GM19023 (cell line): ENCODE measurements at regions not wholly inside any gene's neighbourhood (a gene's known extent, or its start where the extent isn't known, plus 50 kb on each side); places are given as distances from the start of the nearest gene placed in this dataset.
"Not testable (repeated sequence)": the region's sequence is repeated elsewhere in the genome, so short reads cannot be mapped to it uniquely, and the experiment has no call there.

ENCODE experiments used
- ATAC-seq: cut with Tn5 transposase; IDR thresholded peaks from one replicate; pipeline ENCODE4 v1.9.1; 2021; ENCODE audit warnings: mild to moderate bottlenecking, moderate library complexity; ENCODE audit not compliant: unreplicated experiment

DNA sequence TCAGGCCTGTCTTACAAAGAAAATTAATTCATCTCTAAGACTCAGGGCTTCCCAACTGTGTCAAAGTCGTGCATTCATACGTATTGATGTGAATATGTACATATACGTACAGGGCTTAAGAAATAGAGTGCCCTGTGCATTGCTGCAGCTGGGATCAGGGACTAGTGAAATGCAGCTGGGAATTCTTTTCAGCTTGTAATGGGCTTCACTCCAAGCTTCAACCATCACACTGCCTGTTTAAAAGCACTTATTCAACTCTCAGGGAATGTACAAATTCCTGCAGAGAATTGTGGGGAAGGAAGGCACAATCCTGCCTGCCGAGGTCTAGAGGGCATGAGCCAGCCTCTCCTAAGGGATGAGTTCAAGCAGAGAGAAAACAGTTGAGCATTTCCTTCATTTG, 59.6 kb upstream of the MAN2A1 start:
- no peak for ATAC-seq

GRCh38 chr5:109628591-109628990, 61.1 kb upstream of the MAN2A1 start:
- ATAC-seq: no peak

DNA sequence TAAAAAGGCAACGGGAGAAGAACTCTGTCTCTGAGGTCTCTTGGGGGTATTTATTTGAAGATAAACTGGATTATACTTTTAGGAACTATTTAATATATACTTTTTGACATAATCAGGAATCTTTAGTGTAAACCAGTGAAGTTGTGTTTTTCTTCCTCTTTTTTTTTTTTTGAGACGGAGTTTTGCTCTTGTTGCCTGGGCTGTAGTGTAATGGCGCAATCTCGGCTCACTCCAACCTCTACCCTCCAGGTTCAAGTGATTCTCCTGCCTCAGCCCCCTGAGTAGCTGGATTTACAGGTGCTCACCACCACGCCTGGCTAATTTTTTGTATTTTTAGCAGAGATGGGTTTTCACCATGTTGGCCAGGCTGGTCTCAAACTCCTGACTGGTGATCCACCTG, 68.5 kb upstream of the MAN2A1 start:
- not testable (repeated sequence) for ATAC-seq

DNA sequence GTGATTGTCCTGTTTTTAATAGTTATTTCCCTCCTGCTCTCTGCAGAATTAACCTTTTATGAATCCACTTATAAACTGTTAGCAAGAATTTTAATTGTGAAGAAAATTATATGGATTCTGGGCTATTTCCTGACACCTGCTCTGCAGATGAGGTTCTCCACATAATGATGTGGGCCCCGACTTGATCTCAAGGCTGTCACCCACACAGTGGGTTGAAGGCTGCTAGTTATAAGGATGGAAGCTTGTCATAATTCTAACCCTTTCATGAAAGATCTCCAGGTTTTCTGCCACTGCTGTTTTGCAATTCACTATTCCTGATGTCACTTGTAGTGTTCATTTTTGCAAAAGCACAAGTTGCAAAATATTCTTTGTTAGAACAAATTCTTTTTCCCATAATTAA, 69.1 kb upstream of the MAN2A1 start:
- no peak for ATAC-seq

- ATAC-seq: no peak
Observed at GRCh38 chr5:109619606-109620005, 70.1 kb upstream of the MAN2A1 start.

DNA sequence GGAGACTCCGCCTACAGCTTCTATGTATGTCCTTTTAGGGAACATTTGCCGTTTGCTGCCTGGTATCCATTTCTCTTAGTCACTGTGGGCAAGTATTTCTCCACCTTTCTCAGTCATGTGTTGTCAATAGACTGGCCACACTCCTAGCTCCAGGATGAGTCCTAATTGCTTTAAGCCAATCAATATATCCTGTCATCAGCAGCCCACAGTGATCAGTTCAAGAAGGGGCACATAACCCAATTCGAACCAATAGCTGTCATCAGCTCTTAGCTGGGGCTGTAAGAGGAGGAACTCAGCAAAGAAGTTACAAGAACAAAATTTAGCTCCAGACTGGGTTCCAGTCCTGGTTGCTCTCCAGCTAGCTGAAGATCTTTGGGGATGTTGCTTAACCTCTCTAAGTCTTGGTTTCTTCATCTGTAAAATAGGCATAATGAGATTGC, 70.7 kb upstream of the MAN2A1 start:
- no peak for ATAC-seq

- ATAC-seq: no peak
Observed at GRCh38 chr5:109614981-109615380, 74.7 kb upstream of the MAN2A1 start.

DNA sequence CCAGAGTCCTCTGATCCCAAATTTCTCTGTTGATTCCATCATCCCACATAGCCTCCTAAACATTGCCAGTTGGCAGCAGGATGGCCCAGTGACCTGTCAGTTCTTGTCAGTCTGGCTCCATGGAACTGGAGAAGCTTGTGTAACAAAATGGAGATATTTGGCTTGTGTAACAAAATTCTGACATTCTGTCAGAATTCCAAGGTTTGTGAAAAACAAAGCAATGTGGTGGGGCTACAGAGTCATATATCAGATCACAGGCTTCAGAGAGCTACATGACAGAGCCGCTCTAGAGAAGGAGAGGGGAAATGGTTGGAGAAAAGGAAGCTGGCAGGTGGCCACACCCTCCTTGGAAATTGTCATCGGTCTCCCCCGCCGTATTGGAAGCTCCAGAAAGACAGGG, 75.4 kb upstream of the MAN2A1 start:
- no peak for ATAC-seq

DNA sequence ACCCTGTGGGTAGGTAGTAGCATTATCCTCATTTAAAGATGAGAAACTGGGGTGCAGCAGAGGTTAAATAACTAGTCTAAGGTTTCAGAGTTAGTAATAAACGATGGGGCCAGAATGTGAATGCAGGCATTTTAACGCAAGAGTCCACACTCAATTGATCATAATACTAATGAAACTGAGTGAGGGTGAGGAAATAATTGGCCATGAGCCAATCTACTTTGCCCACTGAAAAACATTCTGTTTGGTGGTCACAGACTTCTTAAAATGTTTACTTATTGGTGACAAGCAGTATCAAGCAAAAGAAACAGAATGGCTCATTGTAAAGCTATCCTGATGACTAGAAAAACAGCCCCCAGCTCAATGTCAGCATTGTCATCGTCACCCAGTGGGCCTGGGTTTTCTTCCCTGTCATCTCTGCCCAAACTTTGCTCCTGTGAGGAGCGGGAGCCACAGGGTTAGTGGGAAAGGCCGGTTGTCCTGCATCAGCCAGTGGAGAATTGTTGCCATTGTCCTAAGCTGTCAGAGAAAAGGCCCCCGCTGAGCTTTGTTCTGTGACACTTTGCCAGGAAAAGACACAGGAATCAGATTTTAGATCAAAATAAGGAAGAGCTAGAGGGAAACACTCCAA, 77.3 kb upstream of the MAN2A1 start:
- ATAC-seq: no peak

DNA sequence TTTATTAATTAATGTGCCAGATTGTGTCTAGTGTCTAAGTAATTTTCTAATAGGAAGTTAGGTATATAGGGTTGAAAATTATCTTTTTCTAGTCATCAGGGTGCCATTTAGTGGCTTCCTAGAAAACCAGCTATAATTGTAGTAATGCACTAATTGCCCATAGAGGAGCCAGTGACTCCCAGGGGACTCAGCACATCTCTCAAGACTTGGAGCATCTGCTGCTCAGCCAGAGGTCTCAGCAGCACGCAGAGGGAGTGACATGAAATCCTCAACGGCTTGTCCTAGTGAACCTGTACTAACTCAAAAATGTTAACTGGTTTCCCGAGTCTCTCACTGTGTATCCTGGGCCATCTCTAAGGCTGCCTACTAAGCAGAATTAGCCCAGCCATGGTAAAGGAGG, 78.2 kb upstream of the MAN2A1 start:
- ATAC-seq: no peak

DNA sequence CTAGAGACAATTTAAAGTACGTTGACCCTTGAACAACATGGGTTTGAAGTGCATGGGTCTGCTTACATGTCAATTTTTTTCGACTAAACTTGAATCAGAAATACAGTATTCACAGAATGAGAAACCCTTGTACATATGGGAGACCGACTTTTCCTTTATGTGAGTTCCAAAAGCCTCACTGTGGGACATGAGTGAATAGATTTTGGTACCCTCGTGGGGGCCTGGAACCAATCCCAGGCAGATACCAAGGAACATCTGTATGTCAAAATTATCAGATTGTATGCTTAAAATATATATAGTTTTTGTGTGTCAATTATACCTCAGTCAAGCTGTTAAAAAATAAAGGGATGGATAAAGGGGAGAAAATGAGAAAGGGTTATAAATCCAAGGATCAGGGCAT, 78.7 kb upstream of the MAN2A1 start:
- no peak for ATAC-seq

- no peak for ATAC-seq
Observed at GRCh38 chr5:109610581-109610980, 79.1 kb upstream of the MAN2A1 start.

DNA sequence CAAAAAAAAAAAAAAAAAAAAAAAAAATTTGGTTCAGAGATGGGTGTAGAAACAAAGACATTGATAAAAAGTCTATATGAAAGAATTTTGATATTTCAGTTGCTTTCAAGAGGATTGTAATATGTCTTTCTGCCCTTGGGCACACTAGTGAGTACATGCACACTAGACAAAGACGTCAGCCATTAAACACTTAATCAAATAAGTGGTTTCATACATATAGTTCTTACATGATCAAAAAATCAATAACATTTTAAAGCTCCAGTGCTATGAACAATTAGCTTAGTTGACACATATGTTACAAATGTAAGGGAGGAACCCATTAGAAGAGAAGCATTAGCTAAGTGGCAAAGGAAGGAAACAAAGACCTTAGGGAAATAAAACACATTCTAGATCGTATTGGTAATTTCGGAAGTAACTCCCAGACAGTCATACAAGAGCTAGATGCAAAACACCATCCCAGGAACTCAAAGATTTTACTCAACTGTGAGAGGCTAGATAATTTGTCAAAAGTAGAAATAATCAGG, 84.5 kb upstream of the MAN2A1 start:
- no peak for ATAC-seq

GRCh38 chr5:109604758-109605157, 85.0 kb upstream of the MAN2A1 start:
- no peak for ATAC-seq

DNA sequence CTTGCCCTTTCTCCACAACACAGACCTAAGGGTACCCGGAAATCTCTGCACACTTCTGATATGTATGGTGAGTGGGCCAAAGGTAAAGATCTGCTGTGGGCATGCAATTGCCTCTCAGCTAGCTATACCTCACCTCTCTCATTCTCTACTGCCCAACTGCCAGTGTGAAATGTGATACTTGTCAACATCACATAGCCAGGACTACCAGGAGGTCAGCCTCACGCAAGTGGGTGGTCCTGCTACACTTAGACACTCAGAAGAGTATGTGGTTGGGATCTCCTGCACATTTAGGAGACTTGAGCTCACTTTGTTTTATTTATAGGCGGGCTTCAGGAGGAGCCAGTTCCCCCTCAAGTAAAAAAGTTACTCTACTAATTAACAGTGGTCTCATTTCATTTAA, 88.0 kb upstream of the MAN2A1 start:
- no peak for ATAC-seq

- ATAC-seq: no peak
Observed at GRCh38 chr5:109597893-109598292, 91.8 kb upstream of the MAN2A1 start.

DNA sequence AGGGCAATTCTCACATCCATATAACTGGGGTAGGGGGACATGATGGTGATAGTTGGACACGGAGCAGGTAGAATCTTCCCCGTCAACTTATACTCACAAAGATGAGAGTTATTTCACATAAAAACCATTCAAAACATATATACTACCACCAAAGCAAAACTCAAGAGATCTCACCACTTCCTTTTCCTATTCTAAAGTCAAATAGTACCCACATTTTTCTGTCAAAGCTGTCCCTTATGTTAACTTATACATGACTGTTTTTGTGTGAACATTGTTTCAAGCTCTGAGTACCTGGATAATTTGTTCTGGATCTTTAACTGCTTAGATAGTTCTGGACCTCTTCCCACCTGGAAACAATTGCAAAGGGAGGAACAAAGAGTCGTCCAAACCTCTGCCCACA, 95.5 kb upstream of the MAN2A1 start:
- ATAC-seq: no peak

DNA sequence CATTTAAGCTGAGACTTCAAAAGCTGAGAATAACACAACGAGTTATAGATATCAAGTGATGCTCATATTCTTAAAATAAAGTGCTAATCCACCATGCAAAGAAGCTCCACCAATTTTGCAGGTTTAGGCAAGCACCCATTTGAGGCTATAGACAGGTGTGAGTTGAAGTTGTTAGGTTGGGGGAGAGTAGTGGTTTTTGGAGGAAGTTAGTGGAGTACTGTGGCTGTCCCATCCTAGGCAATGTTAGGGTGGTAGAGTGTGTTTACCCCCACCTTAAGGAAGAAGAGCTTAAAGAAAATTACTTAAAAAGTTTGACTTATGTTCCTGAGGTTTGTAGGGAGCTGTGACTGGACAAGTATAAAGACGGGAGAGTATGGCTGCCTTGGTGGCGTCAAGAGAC, 98.9 kb upstream of the MAN2A1 start:
- no peak for ATAC-seq

- ATAC-seq: no peak
Observed at GRCh38 chr5:109589986-109590385, 99.7 kb upstream of the MAN2A1 start.

- ATAC-seq: no peak
Observed at GRCh38 chr5:109589239-109589638, 100.5 kb upstream of the MAN2A1 start.

- no peak for ATAC-seq
Observed at GRCh38 chr5:109588281-109589035, 101.3 kb upstream of the MAN2A1 start.

DNA sequence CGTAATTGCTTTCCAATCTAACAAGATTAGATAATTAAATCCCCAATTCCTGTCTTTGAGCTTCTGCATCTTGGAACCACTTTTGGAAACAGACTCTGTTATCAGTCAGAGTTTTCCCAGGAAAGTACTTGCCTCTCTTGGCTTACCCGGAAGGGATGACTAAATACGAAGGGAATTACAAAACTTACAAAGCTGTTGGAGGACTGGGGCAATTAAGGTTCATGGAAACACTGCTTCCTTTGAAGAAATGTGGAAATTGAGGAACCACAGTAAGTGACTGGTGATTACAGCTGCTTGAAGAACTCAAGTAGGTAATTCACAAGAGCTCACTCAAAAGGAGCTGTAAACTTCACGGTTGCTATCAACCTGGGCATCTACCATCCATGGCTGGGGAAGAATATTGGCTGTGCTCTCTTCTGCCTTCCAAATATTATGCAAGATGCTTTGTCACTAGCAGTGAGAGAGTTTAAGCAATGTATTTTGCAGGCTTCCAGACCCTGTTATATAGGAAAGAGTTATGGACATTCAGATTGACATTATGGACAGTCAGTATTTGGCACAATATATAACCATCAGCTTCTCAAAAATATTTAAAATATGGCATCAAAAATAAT, 104.6 kb upstream of the MAN2A1 start:
- no peak for ATAC-seq
